ENCODE measurements at regions not wholly inside any gene's neighbourhood (a gene's known extent, or its start where the extent isn't known, plus 50 kb on each side); places are given as distances from the start of the nearest gene placed in this dataset.

DNA sequence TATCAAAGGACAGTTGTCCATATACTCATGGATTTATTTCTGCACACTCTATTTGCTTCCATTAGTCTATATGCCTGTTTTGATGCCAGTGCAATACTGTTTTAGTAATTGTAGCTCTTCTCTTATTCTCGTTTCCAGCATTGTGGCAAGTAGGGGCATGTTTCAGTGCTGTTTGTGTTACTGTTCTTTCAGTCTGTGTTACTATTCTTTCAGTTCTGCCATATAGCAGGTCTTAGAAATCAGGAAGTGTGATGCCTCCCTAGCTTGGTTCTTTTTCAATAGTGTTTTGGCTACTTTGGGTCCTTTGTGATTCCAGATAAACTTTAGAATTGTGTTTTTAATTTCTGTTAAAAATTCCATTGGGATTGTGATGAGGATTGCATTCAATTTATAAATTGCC lies 180.5 kb upstream of the PTPRD start:
- Histone ChIP-seq H4K20me1 (ENCODE audit: low read length) (no peaks in the 10 kb centered on the region), H3K9me3 (ENCODE audit: low read length) (no peaks in the 10 kb centered on the region), H3K79me2 (ENCODE audit: low read length) (no peaks in the 10 kb centered on the region), H3K27ac (ENCODE audit: low read length) (no peak overlapping the region), H3K9ac (ENCODE audit: low read length) (no peak overlapping the region), H3K27me3 (ENCODE audit: low read length) (no peaks in the 10 kb centered on the region), H2AFZ (ENCODE audit: low read length) (no peak overlapping the region), H3K36me3 (ENCODE audit: low read depth, low read length) (no peaks in the 10 kb centered on the region), H3K9me2 (replicated peaks; ENCODE audit: low read length) (no peaks in the 10 kb centered on the region), H3K4me3 (ENCODE audit: low read length) (no peak overlapping the region), H3K4me1 (ENCODE audit: insufficient read depth, low read length) (no peaks in the 10 kb centered on the region), H3K4me2 (ENCODE audit: low read length) (no peak overlapping the region), H3F3A (ENCODE audit: low read length, unreplicated experiment) (no peaks in the 10 kb centered on the region)
- no peak for DNase-seq
- intact Hi-C loops (cut with micrococcal nuclease): no loop called here
- no peak for ATAC-seq
- TF ChIP-seq EZH2phosphoT487 (IDR thresholded peaks at IDR 0.05; ENCODE audit: borderline replicate concordance, low read length) (no peak), EZH2 (IDR thresholded peaks at IDR 0.05; ENCODE audit: low read length, unreplicated experiment) (no peak)
- TF ChIP-seq, protein P1, sequence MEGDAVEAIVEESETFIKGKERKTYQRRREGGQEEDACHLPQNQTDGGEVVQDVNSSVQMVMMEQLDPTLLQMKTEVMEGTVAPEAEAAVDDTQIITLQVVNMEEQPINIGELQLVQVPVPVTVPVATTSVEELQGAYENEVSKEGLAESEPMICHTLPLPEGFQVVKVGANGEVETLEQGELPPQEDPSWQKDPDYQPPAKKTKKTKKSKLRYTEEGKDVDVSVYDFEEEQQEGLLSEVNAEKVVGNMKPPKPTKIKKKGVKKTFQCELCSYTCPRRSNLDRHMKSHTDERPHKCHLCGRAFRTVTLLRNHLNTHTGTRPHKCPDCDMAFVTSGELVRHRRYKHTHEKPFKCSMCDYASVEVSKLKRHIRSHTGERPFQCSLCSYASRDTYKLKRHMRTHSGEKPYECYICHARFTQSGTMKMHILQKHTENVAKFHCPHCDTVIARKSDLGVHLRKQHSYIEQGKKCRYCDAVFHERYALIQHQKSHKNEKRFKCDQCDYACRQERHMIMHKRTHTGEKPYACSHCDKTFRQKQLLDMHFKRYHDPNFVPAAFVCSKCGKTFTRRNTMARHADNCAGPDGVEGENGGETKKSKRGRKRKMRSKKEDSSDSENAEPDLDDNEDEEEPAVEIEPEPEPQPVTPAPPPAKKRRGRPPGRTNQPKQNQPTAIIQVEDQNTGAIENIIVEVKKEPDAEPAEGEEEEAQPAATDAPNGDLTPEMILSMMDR (conservative IDR thresholded peaks at IDR 0.05; ENCODE audit: low read depth, low read length): no peak
- BruUV-seq (replicated peaks): no TSS peak
- ChIA-PET CTCF (no interaction called here), POLR2A (ENCODE audit: unreplicated experiment) (no interaction called here)

DNA sequence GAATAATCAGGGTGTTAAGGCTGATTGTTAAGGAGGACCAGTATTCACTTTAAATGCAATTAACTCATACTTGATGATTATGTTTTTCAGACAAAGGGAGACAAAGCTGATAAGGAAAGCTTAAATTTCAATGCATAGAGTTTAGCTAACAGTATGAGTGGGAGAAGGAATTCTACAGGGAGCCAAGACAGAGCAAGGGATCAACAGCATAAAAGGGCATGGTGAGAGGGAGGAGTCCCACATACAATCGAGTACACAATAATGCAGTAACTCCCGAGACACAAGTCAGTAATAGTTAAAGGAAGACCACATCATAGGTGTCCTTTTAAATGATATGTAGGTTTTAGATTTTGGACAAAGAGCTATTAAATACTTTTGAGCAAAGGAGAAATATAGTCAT lies 191.7 kb upstream of the PTPRD start:
- Histone ChIP-seq H3K27me3 (ENCODE audit: low read length) (no peaks in the 10 kb centered on the region), H3K4me2 (ENCODE audit: low read length) (no peak overlapping the region), H3K4me1 (ENCODE audit: insufficient read depth, low read length) (no peaks in the 10 kb centered on the region), H3K4me3 (ENCODE audit: low read length) (no peak overlapping the region), H3K36me3 (ENCODE audit: low read depth, low read length) (no peaks in the 10 kb centered on the region), H3K79me2 (ENCODE audit: low read length) (no peaks in the 10 kb centered on the region), H4K20me1 (ENCODE audit: low read length) (no peaks in the 10 kb centered on the region), H3K9me3 (ENCODE audit: low read length) (no peaks in the 10 kb centered on the region), H3F3A (ENCODE audit: low read length, unreplicated experiment) (no peaks in the 10 kb centered on the region), H3K27ac (ENCODE audit: low read length) (no peak overlapping the region), H3K9ac (ENCODE audit: low read length) (no peak overlapping the region), H2AFZ (ENCODE audit: low read length) (no peak overlapping the region), H3K9me2 (replicated peaks; ENCODE audit: low read length) (no peaks in the 10 kb centered on the region)
- POLR2A ChIA-PET (ENCODE audit: unreplicated experiment): no interaction called here
- no TSS peak for BruUV-seq (replicated peaks)
- TF ChIP-seq, protein P1 (conservative IDR thresholded peaks at IDR 0.05; ENCODE audit: low read depth, low read length): no peak
- TF ChIP-seq EZH2 (IDR thresholded peaks at IDR 0.05; ENCODE audit: low read length, unreplicated experiment) (no peak), EZH2phosphoT487 (IDR thresholded peaks at IDR 0.05; ENCODE audit: borderline replicate concordance, low read length) (no peak)
- DNase-seq (no peak), ATAC-seq (no peak)
- intact Hi-C loops (cut with micrococcal nuclease): no loop called here
- CTCF ChIA-PET: no interaction called here

- H3K9ac ChIP-seq (ENCODE audit: low read length): no peak overlapping the region
- H3K4me2 ChIP-seq (ENCODE audit: low read length): no peak overlapping the region
- no peak overlapping the region for H3K27ac ChIP-seq (ENCODE audit: low read length)
- H2AFZ ChIP-seq (ENCODE audit: low read length): no peak overlapping the region
- no peaks in the 10 kb centered on the region for H3F3A ChIP-seq (ENCODE audit: low read length, unreplicated experiment)
- ChIA-PET POLR2A (ENCODE audit: unreplicated experiment) (no interaction called here), CTCF (no interaction called here)
- H3K36me3 ChIP-seq (ENCODE audit: low read depth, low read length): no peaks in the 10 kb centered on the region
- H3K4me1 ChIP-seq (ENCODE audit: insufficient read depth, low read length): no peaks in the 10 kb centered on the region
- no TSS peak for BruUV-seq (replicated peaks)
- ATAC-seq (no peak), DNase-seq (no peak)
- no peak overlapping the region for H3K4me3 ChIP-seq (ENCODE audit: low read length)
- H4K20me1 ChIP-seq (ENCODE audit: low read length): no peaks in the 10 kb centered on the region
- H3K9me2 ChIP-seq (replicated peaks; ENCODE audit: low read length): no peaks in the 10 kb centered on the region
- H3K79me2 ChIP-seq (ENCODE audit: low read length): no peaks in the 10 kb centered on the region
- no peaks in the 10 kb centered on the region for H3K9me3 ChIP-seq (ENCODE audit: low read length)
- no peaks in the 10 kb centered on the region for H3K27me3 ChIP-seq (ENCODE audit: low read length)
- TF ChIP-seq EZH2phosphoT487 (IDR thresholded peaks at IDR 0.05; ENCODE audit: borderline replicate concordance, low read length): no peak
- intact Hi-C loops (cut with micrococcal nuclease): no loop called here
These were observed 194.1 kb upstream of the PTPRD start for GRCh38 chr9:10806868-10807267.
